ENCODE measurements at regions not wholly inside any gene's neighbourhood (a gene's known extent, or its start where the extent isn't known, plus 50 kb on each side); places are given as distances from the start of the nearest gene placed in this dataset.

GRCh38 chr10:127824826-127825225, 67.9 kb downstream of the CLRN3 start:
- DNase-seq: no peak
- Histone ChIP-seq H3K9ac (no peak overlapping the region), H4K20me1 (ENCODE audit: insufficient read depth) (no peaks in the 10 kb centered on the region), H3K79me2 (ENCODE audit: insufficient read depth) (no peaks in the 10 kb centered on the region), H3K4me3 (ENCODE audit: low read depth in 2 of 2, low read length in 1 of 2) (no peak overlapping the region), H3K4me1 (ENCODE audit: control insufficient read depth in 1 of 2, insufficient read depth in 2 of 2, low read depth in 1 of 2, low read length in 1 of 2) (no peaks in the 10 kb centered on the region), H3K9me3 (no peaks in the 10 kb centered on the region), H3F3A (replicated peaks; ENCODE audit: insufficient read depth) (no peaks in the 10 kb centered on the region), H3K36me3 (replicated peaks in 1 of 2; ENCODE audit: control insufficient read depth in 1 of 2, insufficient read depth in 2 of 2, low read length in 1 of 2) (no peaks in the 10 kb centered on the region), H3K27ac (ENCODE audit: low read depth in 2 of 2, low read length in 1 of 2) (no peak overlapping the region), H3K27me3 (ENCODE audit: insufficient read depth) (no peaks in the 10 kb centered on the region), H2AFZ (ENCODE audit: low read depth) (no peak overlapping the region), H3K9me2 (no peaks in the 10 kb centered on the region), H3K4me2 (no peak overlapping the region)
- CTCF ChIA-PET: interaction anchor here (0.9 kb wide), 1 partner anchor 30 kb away, joined by 3 read pairs; no protein-coding TSS in a partner anchor
- POLR2A ChIA-PET: no interaction called here
- TF ChIP-seq RXRA (IDR thresholded peaks at IDR 0.05; ENCODE audit: borderline replicate concordance, low read depth) (no peak), SMC3 (IDR thresholded peaks at IDR 0.05; ENCODE audit: low read depth, low read length) (no peak), CTCF (IDR thresholded peaks at IDR 0.05) (no peak), MAX (IDR thresholded peaks at IDR 0.05; ENCODE audit: low read depth) (no peak), SIN3A (IDR thresholded peaks at IDR 0.05; ENCODE audit: borderline replicate concordance, low read depth, low read length) (no peak), FOXM1 (IDR thresholded peaks at IDR 0.05; ENCODE audit: low read depth) (no peak), JUND (IDR thresholded peaks at IDR 0.05) (no peak), EP300 (IDR thresholded peaks at IDR 0.05; ENCODE audit: borderline replicate concordance in 1 of 2, low read depth in 1 of 2, low read length in 1 of 2) (no peak), YY1 (IDR thresholded peaks at IDR 0.05; ENCODE audit: low read depth) (no peak), FOSL2 (IDR thresholded peaks at IDR 0.05; ENCODE audit: borderline replicate concordance, low read depth) (no peak), GABPA (IDR thresholded peaks at IDR 0.05; ENCODE audit: low read depth) (no peak), RCOR1 (IDR thresholded peaks at IDR 0.05; ENCODE audit: low read length) (no peak), NFIC (IDR thresholded peaks at IDR 0.05; ENCODE audit: borderline replicate concordance) (no peak)
- TF ChIP-seq, protein P1, sequence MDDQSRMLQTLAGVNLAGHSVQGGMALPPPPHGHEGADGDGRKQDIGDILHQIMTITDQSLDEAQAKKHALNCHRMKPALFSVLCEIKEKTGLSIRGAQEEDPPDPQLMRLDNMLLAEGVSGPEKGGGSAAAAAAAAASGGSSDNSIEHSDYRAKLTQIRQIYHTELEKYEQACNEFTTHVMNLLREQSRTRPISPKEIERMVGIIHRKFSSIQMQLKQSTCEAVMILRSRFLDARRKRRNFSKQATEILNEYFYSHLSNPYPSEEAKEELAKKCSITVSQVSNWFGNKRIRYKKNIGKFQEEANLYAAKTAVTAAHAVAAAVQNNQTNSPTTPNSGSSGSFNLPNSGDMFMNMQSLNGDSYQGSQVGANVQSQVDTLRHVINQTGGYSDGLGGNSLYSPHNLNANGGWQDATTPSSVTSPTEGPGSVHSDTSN (IDR thresholded peaks at IDR 0.05): no peak
- TF ChIP-seq, protein P2, sequence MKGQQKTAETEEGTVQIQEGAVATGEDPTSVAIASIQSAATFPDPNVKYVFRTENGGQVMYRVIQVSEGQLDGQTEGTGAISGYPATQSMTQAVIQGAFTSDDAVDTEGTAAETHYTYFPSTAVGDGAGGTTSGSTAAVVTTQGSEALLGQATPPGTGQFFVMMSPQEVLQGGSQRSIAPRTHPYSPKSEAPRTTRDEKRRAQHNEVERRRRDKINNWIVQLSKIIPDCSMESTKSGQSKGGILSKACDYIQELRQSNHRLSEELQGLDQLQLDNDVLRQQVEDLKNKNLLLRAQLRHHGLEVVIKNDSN (IDR thresholded peaks at IDR 0.05; ENCODE audit: borderline replicate concordance, low read depth): no peak
- TF ChIP-seq, protein P3, sequence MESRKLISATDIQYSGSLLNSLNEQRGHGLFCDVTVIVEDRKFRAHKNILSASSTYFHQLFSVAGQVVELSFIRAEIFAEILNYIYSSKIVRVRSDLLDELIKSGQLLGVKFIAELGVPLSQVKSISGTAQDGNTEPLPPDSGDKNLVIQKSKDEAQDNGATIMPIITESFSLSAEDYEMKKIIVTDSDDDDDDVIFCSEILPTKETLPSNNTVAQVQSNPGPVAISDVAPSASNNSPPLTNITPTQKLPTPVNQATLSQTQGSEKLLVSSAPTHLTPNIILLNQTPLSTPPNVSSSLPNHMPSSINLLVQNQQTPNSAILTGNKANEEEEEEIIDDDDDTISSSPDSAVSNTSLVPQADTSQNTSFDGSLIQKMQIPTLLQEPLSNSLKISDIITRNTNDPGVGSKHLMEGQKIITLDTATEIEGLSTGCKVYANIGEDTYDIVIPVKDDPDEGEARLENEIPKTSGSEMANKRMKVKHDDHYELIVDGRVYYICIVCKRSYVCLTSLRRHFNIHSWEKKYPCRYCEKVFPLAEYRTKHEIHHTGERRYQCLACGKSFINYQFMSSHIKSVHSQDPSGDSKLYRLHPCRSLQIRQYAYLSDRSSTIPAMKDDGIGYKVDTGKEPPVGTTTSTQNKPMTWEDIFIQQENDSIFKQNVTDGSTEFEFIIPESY (IDR thresholded peaks at IDR 0.05; ENCODE audit: borderline replicate concordance, low read depth): no peak
- WGBS (ENCODE audit: low lambda C conversion rate): 5% methylated on average over 2 of the region's 2 CpGs

Data from SK-N-SH (cell line).